ENCODE measurements at regions not wholly inside any gene's neighbourhood (a gene's known extent, or its start where the extent isn't known, plus 50 kb on each side); places are given as distances from the start of the nearest gene placed in this dataset.

- DNase-seq (ENCODE audit: low spot score) (no peak), ATAC-seq (ENCODE audit: insufficient number of reproducible peaks, low FRiP score, low read depth) (no peak)
Measured at GRCh38 chr1:81577004-81577697, 223.6 kb upstream of the ADGRL2 start.

DNA sequence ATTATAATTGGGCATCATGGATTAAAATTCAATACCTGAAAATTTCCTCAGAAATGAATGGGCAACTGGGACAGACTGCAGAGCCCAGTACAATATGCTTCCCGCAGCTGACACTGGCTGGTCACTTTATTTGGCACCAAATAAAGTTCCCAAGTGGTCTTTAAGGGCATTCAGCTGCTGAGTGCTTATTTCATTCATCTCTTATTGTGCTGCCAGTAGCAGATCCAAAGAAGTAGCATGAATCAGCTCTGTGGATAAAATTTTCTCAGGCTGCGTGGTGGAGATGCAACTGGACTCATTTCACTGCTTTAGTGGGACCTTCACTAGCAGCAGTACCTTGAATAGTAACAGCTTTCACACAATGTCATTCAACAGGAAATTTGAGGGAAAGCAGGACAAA is 226.3 kb upstream of the ADGRL2 start:
- Histone ChIP-seq H3K4me3 (no peak overlapping the region), H3K9me3 (no peaks in the 10 kb centered on the region), H3K27me3 (replicated peaks; ENCODE audit: insufficient read depth) (no peaks in the 10 kb centered on the region), H3K4me1 (ENCODE audit: control insufficient read depth in 1 of 2, low read depth in 2 of 2) (no peaks in the 10 kb centered on the region), H3K36me3 (no peaks in the 10 kb centered on the region), H3K27ac (no peak overlapping the region)
- DNase-seq (ENCODE audit: low spot score), result no peak
- no peak for ATAC-seq (ENCODE audit: insufficient number of reproducible peaks, low FRiP score, low read depth)
- TF ChIP-seq, protein P1, sequence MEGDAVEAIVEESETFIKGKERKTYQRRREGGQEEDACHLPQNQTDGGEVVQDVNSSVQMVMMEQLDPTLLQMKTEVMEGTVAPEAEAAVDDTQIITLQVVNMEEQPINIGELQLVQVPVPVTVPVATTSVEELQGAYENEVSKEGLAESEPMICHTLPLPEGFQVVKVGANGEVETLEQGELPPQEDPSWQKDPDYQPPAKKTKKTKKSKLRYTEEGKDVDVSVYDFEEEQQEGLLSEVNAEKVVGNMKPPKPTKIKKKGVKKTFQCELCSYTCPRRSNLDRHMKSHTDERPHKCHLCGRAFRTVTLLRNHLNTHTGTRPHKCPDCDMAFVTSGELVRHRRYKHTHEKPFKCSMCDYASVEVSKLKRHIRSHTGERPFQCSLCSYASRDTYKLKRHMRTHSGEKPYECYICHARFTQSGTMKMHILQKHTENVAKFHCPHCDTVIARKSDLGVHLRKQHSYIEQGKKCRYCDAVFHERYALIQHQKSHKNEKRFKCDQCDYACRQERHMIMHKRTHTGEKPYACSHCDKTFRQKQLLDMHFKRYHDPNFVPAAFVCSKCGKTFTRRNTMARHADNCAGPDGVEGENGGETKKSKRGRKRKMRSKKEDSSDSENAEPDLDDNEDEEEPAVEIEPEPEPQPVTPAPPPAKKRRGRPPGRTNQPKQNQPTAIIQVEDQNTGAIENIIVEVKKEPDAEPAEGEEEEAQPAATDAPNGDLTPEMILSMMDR (IDR thresholded peaks at IDR 0.05), result no peak

More at GRCh38 chr1:81577004-81577697, 223.6 kb upstream of the ADGRL2 start:
- Histone ChIP-seq H3K27ac (no peak overlapping the region), H3K36me3 (no peaks in the 10 kb centered on the region), H3K27me3 (replicated peaks; ENCODE audit: insufficient read depth) (no peaks in the 10 kb centered on the region), H3K4me1 (ENCODE audit: control insufficient read depth in 1 of 2, low read depth in 2 of 2) (peaks cover 0 to under 1% of the 10 kb centered on the region in 2 donors), H3K9me3 (no peaks in the 10 kb centered on the region), H3K4me3 (no peak overlapping the region)
- TF ChIP-seq, protein P1 (IDR thresholded peaks at IDR 0.05), result no peak

- H3K4me1 ChIP-seq (ENCODE audit: control insufficient read depth in 1 of 2, low read depth in 2 of 2), result no peaks in the 10 kb centered on the region
- no peak overlapping the region for H3K27ac ChIP-seq
- TF ChIP-seq, protein P1 (IDR thresholded peaks at IDR 0.05), result no peak
- no peak overlapping the region for H3K4me3 ChIP-seq
- H3K9me3 ChIP-seq, result no peaks in the 10 kb centered on the region
- ATAC-seq (ENCODE audit: insufficient number of reproducible peaks, low FRiP score, low read depth) (no peak), DNase-seq (ENCODE audit: low spot score) (no peak)
- H3K27me3 ChIP-seq (replicated peaks; ENCODE audit: insufficient read depth), result no peaks in the 10 kb centered on the region
- H3K36me3 ChIP-seq, result no peaks in the 10 kb centered on the region
Measured at GRCh38 chr1:81573458-81573857, 227.3 kb upstream of the ADGRL2 start.

GRCh38 chr1:81571946-81572345 is 228.8 kb upstream of the ADGRL2 start:
- H3K4me3 ChIP-seq, result no peak overlapping the region
- TF ChIP-seq, protein P1 (IDR thresholded peaks at IDR 0.05), result no peak
- DNase-seq (ENCODE audit: low spot score), result no peak
- H3K36me3 ChIP-seq, result no peaks in the 10 kb centered on the region
- no peak for ATAC-seq (ENCODE audit: insufficient number of reproducible peaks, low FRiP score, low read depth)
- no peaks in the 10 kb centered on the region for H3K4me1 ChIP-seq (ENCODE audit: control insufficient read depth in 1 of 2, low read depth in 2 of 2)
- no peaks in the 10 kb centered on the region for H3K27me3 ChIP-seq (replicated peaks; ENCODE audit: insufficient read depth)
- H3K9me3 ChIP-seq, result no peaks in the 10 kb centered on the region
- H3K27ac ChIP-seq, result no peak overlapping the region

GRCh38 chr1:81569761-81570160 is 231.0 kb upstream of the ADGRL2 start:
- H3K4me1 ChIP-seq (ENCODE audit: control insufficient read depth in 1 of 2, low read depth in 2 of 2), result no peaks in the 10 kb centered on the region
- H3K27me3 ChIP-seq (replicated peaks; ENCODE audit: insufficient read depth), result no peaks in the 10 kb centered on the region
- TF ChIP-seq, protein P1 (IDR thresholded peaks at IDR 0.05), result no peak
- no peak for DNase-seq (ENCODE audit: low spot score)
- H3K27ac ChIP-seq, result no peak overlapping the region
- H3K36me3 ChIP-seq, result no peaks in the 10 kb centered on the region
- no peak overlapping the region for H3K4me3 ChIP-seq
- no peaks in the 10 kb centered on the region for H3K9me3 ChIP-seq
- no peak for ATAC-seq (ENCODE audit: insufficient number of reproducible peaks, low FRiP score, low read depth)
